ENCODE measurements at regions not wholly inside any gene's neighbourhood (a gene's known extent, or its start where the extent isn't known, plus 50 kb on each side); places are given as distances from the start of the nearest gene placed in this dataset.
A peak's percentile ranks its signal among the peaks of the same experiment; 100 is the strongest.
"Not testable (repeated sequence)": the region's sequence is repeated elsewhere in the genome, so short reads cannot be mapped to it uniquely, and the experiment has no call there.

GRCh38 chr1:46878173-46878782 lies 63.0 kb downstream of the CYP4A11 start:
- H3K27me3 Mint-ChIP-seq (ENCODE audit: low read depth); H3K4me1 Mint-ChIP-seq (ENCODE audit: low read depth); POLR2A ChIA-PET; CTCF ChIA-PET; H3K36me3 Mint-ChIP-seq (ENCODE audit: low read depth); ATAC-seq; H3K4me3 Mint-ChIP-seq; H3K27ac Mint-ChIP-seq; H3K9me3 Mint-ChIP-seq (ENCODE audit: insufficient read depth): not testable (repeated sequence)
- DNase-seq = peak; percentile 63

GRCh38 chr1:46876093-46876492 lies 65.2 kb downstream of the CYP4A11 start:
- CTCF ChIA-PET; POLR2A ChIA-PET; H3K27me3 Mint-ChIP-seq (ENCODE audit: low read depth); H3K36me3 Mint-ChIP-seq (ENCODE audit: low read depth); H3K9me3 Mint-ChIP-seq (ENCODE audit: insufficient read depth); DNase-seq; ATAC-seq; H3K4me1 Mint-ChIP-seq (ENCODE audit: low read depth); H3K27ac Mint-ChIP-seq; H3K4me3 Mint-ChIP-seq: not testable (repeated sequence)
